ENCODE measurements at regions not wholly inside any gene's neighbourhood (a gene's known extent, or its start where the extent isn't known, plus 50 kb on each side); places are given as distances from the start of the nearest gene placed in this dataset.

DNA sequence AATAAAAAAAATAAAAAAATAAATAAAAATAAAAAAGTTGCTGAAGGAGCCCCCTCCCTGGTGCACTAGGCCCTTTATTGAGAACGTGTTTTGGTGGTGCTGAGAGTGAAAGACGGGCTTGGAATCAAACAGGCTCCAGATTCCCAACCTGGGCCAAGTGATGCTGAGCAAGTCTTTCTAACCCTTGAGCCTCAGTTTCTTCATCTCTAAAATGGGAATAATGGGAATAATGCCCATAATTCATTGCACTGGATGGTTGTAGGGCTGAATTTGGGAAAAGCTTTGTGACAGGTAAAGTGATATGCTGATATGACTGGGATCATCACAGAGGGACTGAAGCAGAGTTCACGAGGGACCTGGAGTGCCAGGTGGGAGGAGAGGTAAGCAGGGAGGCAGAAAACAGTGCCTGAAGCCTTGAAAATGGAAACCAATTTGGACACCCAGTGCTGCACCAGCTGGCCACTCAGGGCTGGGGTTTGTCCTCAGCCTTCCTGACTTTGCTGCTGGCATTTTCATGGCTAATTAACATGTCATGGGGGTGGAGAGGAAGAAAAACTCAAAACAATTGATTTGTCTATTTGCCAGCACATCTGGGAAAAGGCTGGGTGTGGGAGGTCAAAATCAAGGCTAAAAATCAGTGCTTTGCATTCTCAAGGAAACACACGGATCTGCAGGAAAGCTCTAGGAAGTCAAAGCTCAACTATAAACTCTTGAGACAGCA is 241.3 kb downstream of the LOXHD1 start:
- DNase-seq, result no peak

DNA sequence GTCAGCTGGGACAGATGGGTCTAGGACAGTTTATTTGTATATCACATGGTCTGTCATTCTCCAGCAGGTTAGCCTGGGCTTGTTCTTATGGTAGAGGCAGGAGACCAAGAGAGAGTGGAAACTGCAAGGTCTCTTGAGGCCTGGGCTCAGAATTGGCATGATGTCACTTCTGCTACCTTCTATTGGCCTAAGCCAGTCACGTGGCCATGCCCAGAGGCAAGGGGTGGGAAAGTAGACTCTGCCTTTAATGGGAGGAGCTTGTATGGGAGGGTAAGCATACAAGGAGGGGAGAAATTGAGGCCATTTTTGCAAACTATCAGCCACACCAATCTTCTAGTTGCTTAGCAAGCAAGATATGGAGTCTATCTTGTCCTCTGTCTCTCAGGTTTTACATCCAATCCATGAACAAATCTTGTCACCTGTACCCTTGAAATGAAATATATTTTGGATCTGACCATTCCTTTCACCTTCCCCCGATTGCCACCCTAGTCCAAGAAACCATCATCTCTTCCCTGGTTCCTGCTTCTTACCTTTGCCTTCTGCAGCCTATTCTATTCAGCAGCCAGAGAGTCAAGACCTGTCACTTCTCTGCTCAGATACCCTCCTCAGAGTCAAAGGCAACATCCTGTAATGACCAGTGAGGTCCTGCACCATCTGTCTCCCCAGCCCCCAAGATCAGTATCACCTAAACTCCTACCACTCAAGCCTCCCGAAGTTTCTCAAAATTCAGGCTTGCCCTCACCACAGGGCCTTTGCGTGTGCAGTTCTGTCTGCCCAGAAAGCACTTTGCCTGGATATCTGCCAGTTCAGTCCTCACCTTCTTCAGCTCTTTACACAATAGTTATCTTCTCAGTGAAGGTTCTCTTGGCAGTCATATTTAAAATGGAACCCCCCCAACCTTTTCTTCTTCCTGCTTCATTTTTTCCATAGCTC is 240.0 kb downstream of the LOXHD1 start:
- DNase-seq, result no peak

DNA sequence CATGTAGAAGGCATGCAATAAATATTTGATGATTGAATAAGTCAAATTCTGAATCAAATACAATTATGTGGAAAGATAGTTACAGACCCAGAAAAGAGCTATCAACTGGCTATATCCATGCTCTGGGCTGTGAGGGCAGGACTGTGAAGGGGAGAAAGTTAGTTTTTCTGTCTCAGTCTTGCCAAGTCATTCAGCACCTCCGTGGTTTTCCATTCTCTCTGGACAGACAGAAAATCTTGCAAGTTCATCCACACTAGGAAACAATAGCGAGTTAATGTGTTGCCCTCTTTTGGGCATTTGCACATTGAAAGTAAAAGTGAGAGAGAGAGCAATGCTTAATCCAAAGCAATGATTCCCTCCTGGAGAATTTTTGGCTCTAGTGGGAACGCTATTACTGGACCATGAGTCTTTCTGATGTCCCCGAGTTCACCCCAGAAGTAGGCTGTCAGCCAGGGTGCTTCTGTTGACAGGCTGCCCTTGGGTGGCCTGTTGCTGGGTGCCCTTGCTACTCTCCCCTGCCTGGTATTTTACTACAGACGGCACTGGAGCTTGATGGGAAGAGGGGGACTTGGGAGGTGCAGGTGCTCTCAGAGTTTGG is 238.3 kb downstream of the LOXHD1 start:
- no peak for DNase-seq

DNA sequence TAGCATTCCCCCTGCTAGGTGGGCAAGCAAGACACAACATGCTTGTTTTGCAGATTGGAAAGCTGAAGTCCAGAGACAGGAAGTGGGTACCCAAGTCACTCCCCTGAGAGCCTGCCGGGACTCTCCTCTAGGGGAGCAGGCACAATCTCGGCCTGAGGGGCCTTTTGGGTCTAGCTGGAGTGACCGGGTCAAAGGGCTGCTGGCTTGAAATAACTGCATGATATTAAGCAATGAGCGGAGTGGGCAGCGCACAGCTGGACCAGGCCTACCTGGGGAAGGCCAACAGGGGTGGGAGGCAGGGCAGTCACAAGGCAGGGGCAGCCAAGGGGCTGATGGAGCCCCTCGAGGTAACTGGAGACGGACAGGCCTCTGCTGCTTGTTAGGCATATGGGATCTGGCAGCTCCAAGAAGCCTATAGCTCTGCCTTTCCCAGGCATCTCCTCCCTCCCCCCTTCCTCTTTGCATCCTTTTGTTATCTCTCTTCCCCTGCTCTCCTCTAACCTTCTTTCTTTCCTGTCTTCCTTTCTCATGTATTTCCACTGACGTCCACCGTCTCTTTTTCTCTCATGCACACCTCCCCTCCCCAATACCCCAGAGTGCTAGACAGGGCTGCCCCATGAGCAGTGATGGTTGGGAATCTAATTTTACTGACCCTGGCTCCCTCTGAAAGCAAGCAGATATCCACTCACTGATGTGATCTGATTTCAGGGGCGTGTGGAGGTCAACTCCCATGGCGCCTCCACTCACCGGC is 237.5 kb downstream of the LOXHD1 start:
- DNase-seq, result no peak

GRCh38 chr18:46421973-46422551 is 235.0 kb downstream of the LOXHD1 start:
- DNase-seq, result no peak

GRCh38 chr18:46422552-46423055 is 234.4 kb downstream of the LOXHD1 start:
- DNase-seq, result no peak

DNA sequence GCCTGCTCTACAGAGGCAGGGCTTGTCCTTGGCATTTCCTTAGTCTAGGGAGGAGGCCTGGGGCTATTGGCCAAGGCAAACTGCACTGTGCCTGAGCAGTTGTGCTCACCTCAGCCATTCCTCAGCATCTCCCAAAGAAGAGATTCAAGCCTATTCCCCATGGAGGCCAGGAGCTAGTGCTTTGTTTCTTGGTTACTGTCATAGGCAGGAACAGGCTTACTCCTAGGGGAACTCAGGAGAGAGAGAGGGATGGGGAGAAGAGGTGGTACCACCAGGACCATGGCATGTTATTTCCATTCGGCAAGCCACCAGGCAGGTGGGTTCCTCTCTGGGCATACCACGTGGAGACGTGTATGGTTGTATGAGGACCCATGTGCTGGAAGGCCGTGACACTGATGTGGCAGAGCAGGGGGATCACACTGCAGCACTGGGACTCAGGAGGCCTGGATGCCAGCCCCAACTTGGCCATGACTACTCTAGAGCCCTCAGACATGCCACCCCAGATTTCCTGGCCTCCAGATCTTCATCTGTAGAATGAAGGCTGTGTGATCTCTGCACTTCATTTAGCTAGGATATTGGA is 233.7 kb downstream of the LOXHD1 start:
- DNase-seq, result no peak

DNA sequence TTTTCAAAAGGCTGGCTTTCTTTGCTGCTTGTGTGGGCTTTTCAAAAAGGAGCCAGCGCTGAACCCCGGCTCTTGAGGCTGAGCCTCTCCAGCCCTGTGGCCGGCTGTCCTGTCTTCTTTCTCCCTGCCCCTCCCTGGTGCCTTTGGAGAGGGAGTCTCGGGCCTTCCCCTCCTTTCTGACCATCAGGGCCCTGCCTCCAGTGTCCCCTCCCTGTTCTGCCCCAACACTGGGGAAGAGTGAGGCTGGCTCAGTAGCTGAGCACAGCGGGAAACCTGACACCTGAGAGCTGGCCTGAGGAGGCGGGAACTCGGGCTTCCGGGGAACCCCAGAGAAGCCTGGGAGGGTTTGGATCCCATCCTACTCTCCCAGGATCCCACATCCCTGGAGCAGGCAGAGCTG is 232.1 kb downstream of the LOXHD1 start:
- DNase-seq, result no peak

DNA sequence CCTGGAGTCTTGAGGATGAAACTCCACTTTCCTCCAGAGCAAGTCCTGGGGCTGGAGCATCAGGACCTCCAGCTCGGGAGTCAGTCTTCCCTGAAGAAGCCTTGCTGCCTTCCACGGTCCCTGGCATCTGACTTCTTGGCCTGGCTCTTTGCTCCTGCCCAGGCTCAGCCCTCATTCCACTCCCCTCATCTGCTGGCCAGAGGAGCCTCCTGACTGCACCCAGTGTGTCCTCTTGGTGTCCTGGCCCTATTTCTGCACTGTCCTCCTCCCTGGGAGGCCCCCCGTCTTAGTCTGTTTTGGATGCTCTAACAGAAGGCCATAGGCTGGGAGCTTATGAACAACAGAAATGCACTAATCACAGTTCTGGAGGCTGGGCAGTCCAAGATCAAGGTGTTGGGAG is 231.5 kb downstream of the LOXHD1 start:
- DNase-seq, result no peak

DNA sequence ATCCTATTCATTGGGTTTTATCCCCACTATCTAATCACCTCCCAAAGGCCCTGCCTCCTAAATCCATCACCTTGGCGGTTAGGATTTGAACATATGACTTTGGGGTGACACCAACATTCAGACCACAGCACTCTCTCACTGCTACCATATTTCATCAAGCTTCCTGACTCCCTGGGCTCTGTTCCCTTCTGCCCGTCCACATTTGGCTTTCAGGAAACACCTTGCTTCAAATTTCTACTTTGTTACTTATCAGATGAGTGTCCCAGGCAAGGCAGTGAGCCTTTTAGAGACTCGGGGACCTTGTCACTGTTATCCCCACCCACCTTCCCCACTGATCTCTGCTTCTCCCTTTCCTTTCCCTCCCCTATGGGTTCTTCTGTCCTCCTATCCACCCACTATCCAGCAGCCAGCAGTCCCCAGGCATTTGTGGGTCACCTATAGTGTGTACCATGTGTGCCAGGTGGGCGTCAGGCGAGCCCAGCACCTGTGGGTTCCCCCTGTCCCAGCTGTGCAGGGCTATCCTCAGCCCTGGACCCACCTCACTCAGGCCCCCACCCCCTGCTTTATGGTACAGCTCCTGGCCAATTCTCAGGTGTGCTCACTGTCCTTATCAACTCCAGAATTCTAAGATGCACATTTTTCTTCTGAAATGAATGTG is 230.9 kb downstream of the LOXHD1 start:
- DNase-seq, result no peak

DNA sequence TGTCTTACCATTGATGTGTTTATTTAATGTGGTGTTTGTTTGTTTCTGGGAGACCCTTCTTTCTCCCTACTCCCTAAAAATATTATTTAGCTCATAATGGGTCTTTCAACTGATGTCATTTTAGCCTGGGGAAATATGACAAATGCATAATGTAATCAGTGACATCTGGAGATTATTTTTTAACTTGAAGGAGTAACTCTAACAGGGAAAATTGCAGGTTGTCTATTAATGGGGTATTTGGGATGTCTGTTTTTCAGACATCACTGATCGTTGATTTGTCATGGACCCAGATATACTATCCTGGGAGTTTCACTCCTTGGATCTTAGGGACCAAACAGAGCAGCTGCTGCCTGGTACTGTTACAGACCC is 230.4 kb downstream of the LOXHD1 start:
- no peak for DNase-seq

Measured in stimulated activated CD4-positive, alpha-beta T cell treated with anti-CD3 and anti-CD28 coated beads, Interleukin-4, amount 100 ng/mL, for 24 hours (primary cell).